ENCODE measurements at regions not wholly inside any gene's neighbourhood (a gene's known extent, or its start where the extent isn't known, plus 50 kb on each side); places are given as distances from the start of the nearest gene placed in this dataset.

DNA sequence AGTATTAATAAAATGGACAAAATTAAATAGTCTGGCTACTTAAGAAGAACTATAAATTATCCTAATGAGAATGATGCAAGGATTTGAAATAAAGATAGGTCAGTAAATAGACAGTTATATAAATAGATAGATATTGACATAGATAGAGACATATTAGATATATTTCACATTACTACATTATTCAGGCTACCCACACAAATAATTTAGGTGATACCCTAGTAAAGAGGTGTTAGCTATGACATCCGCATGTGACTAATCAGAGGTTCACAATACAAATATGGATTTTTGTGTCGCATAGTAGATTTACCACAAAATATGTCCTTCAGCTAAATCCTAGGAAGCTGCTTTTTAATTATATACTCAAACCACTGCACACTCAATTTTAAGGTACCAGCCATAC lies 729.0 kb upstream of the ANO3 start (continued):
- TF ChIP-seq CHD2 (IDR thresholded peaks at IDR 0.05; ENCODE audit: low read length, partially characterized antibody) (no peak), GABPA (IDR thresholded peaks at IDR 0.05; ENCODE audit: low read depth) (no peak), EP300 (IDR thresholded peaks at IDR 0.05; ENCODE audit: borderline replicate concordance in 1 of 2, low read depth in 1 of 2, low read length in 1 of 2) (no peak), JUND (IDR thresholded peaks at IDR 0.05) (no peak), RFX5 (IDR thresholded peaks at IDR 0.05; ENCODE audit: low read length) (no peak), TCF12 (IDR thresholded peaks at IDR 0.05) (no peak), FOXM1 (IDR thresholded peaks at IDR 0.05; ENCODE audit: low read depth) (no peak), TAF1 (IDR thresholded peaks at IDR 0.05; ENCODE audit: borderline replicate concordance, low read depth, low read length) (no peak), IRF3 (IDR thresholded peaks at IDR 0.05; ENCODE audit: low read depth, low read length) (no peak)

DNA sequence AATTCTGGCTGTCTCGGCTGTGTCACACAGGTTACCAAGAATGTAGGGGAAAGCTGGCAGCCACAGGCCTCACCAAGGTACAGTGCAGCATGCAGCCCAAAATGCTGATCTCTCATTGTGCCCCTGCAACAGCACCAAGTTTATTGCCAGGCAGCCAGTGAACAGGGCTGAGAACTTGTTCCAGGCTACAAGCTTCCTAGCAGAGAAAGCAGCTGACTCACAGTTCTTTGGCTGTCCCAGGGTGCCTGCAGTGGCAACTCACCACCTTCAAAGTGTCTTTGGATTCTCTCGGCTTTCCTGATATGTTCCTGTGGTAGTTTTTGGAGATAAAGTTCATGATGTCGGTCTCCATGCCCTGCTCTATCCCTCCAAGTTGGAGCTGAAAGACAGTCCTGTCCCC lies 719.1 kb upstream of the ANO3 start:
- Histone ChIP-seq H3K79me2 (ENCODE audit: insufficient read depth) (no peaks in the 10 kb centered on the region), H3K27ac (ENCODE audit: low read depth in 2 of 2, low read length in 1 of 2) (no peak overlapping the region), H3K36me3 (replicated peaks in 1 of 2; ENCODE audit: control insufficient read depth in 1 of 2, insufficient read depth in 2 of 2, low read length in 1 of 2) (no peaks in the 10 kb centered on the region), H3K4me2 (no peak overlapping the region), H3K9me3 (no peaks in the 10 kb centered on the region), H3K27me3 (ENCODE audit: insufficient read depth) (no peaks in the 10 kb centered on the region), H3K9ac (no peak overlapping the region), H2AFZ (ENCODE audit: low read depth) (no peak overlapping the region), H3F3A (replicated peaks; ENCODE audit: insufficient read depth) (no peaks in the 10 kb centered on the region), H3K4me1 (ENCODE audit: control insufficient read depth in 1 of 2, insufficient read depth in 2 of 2, low read depth in 1 of 2, low read length in 1 of 2) (no peaks in the 10 kb centered on the region), H3K9me2 (no peaks in the 10 kb centered on the region), H4K20me1 (ENCODE audit: insufficient read depth) (no peaks in the 10 kb centered on the region), H3K4me3 (ENCODE audit: low read depth in 2 of 2, low read length in 1 of 2) (no peak overlapping the region)
- POLR2A ChIA-PET, result no interaction called here
- CTCF ChIA-PET, result no interaction called here
- 41% methylated on average over 2 of the region's 3 CpGs for WGBS (ENCODE audit: low lambda C conversion rate)
- TF ChIP-seq NRF1 (IDR thresholded peaks at IDR 0.05; ENCODE audit: low read depth, low read length), result no peak
- TF ChIP-seq MXI1 (IDR thresholded peaks at IDR 0.05; ENCODE audit: low read depth, low read length), result no peak
- TF ChIP-seq GABPA (IDR thresholded peaks at IDR 0.05; ENCODE audit: low read depth), result no peak
- no peak for TF ChIP-seq JUND (IDR thresholded peaks at IDR 0.05)
- no peak for TF ChIP-seq EZH2phosphoT487 (IDR thresholded peaks at IDR 0.05; ENCODE audit: borderline replicate concordance, low read depth)
- TF ChIP-seq, protein P1, sequence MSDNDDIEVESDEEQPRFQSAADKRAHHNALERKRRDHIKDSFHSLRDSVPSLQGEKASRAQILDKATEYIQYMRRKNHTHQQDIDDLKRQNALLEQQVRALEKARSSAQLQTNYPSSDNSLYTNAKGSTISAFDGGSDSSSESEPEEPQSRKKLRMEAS (IDR thresholded peaks at IDR 0.05; ENCODE audit: low read depth), result no peak
- no peak for DNase-seq

GRCh38 chr11:25613451-25613850 lies 718.5 kb upstream of the ANO3 start:
- no peaks in the 10 kb centered on the region for H3K79me2 ChIP-seq (ENCODE audit: insufficient read depth)
- H4K20me1 ChIP-seq (ENCODE audit: insufficient read depth), result no peaks in the 10 kb centered on the region
- POLR2A ChIA-PET, result no interaction called here
- H3K4me2 ChIP-seq, result no peak overlapping the region
- CTCF ChIA-PET, result no interaction called here
- TF ChIP-seq USF2 (IDR thresholded peaks at IDR 0.05; ENCODE audit: borderline replicate concordance, low read depth, low read length) (no peak), PBX3 (IDR thresholded peaks at IDR 0.05) (no peak), NFIC (IDR thresholded peaks at IDR 0.05; ENCODE audit: borderline replicate concordance) (no peak), ZBTB33 (IDR thresholded peaks at IDR 0.05; ENCODE audit: borderline replicate concordance, low read depth) (no peak), RCOR1 (IDR thresholded peaks at IDR 0.05; ENCODE audit: low read length) (no peak), MEF2A (IDR thresholded peaks at IDR 0.05; ENCODE audit: borderline replicate concordance, low read depth) (no peak), NRF1 (IDR thresholded peaks at IDR 0.05; ENCODE audit: low read depth, low read length) (no peak), TCF12 (IDR thresholded peaks at IDR 0.05) (no peak)
- TF ChIP-seq, protein P1 (IDR thresholded peaks at IDR 0.05; ENCODE audit: low read depth), result no peak
- H3K27me3 ChIP-seq (ENCODE audit: insufficient read depth), result no peaks in the 10 kb centered on the region
- H3K9ac ChIP-seq, result no peak overlapping the region
- no peaks in the 10 kb centered on the region for H3K36me3 ChIP-seq (replicated peaks in 1 of 2; ENCODE audit: control insufficient read depth in 1 of 2, insufficient read depth in 2 of 2, low read length in 1 of 2)
- no peak overlapping the region for H3K27ac ChIP-seq (ENCODE audit: low read depth in 2 of 2, low read length in 1 of 2)
- no peaks in the 10 kb centered on the region for H3K4me1 ChIP-seq (ENCODE audit: control insufficient read depth in 1 of 2, insufficient read depth in 2 of 2, low read depth in 1 of 2, low read length in 1 of 2)
- WGBS (ENCODE audit: low lambda C conversion rate), result 3% methylated on average over 1 of the region's 1 CpG
- H3K9me3 ChIP-seq, result no peaks in the 10 kb centered on the region
- no peaks in the 10 kb centered on the region for H3K9me2 ChIP-seq
- DNase-seq, result no peak
- no peak overlapping the region; a peak in 1 of 4 replicates for H3K4me3 ChIP-seq (ENCODE audit: low read depth in 2 of 2, low read length in 1 of 2)
- no peak overlapping the region for H2AFZ ChIP-seq (ENCODE audit: low read depth)
- no peaks in the 10 kb centered on the region for H3F3A ChIP-seq (replicated peaks; ENCODE audit: insufficient read depth)

Data from SK-N-SH (cell line).